Lung (tissue), 11 donors: ENCODE measurements at regions not wholly inside any gene's neighbourhood (a gene's known extent, or its start where the extent isn't known, plus 50 kb on each side); places are given as distances from the start of the nearest gene placed in this dataset.

Experiments
- ATAC-seq: fragments of 200-7000 bp; cut with Tn5 transposase; one replicate; pipeline ENCODE4 v1.9.1; 2020; ENCODE audit warnings: moderate number of reproducible peaks; ENCODE audit not compliant: insufficient read depth, low FRiP score
- DNase-seq, 3 donors: peaks; one replicate each; pipeline ENCODE4 v3.0.0-alpha.2; 2013 to 2017
- H3K27ac ChIP-seq, 2 donors: one replicate each; pipeline ENCODE4 v1.5.1; 2013; ENCODE audit warnings: mild to moderate bottlenecking in 2 of 2, moderate library complexity in 2 of 2, control low read depth in 1 of 2, inconsistent platforms in 1 of 2, low read depth in 1 of 2, low read length in 1 of 2
- H3K27me3 ChIP-seq, 3 donors: one replicate each; pipeline ENCODE4 v1.5.1; 2013; ENCODE audit warnings: low read length in 2 of 3; ENCODE audit not compliant: control insufficient read depth in 3 of 3, insufficient read depth in 3 of 3
- H3K36me3 ChIP-seq, 4 donors: one replicate each; pipeline ENCODE4 v1.5.1; 2013; ENCODE audit warnings: low read length in 4 of 4, mild to moderate bottlenecking in 1 of 4, moderate library complexity in 1 of 4; ENCODE audit not compliant: control insufficient read depth in 4 of 4, insufficient read depth in 4 of 4
- H3K4me1 ChIP-seq, 5 donors: one replicate each; pipeline ENCODE4 v1.5.1; 2013; ENCODE audit warnings: low read length in 5 of 5, mild to moderate bottlenecking in 2 of 5, moderate library complexity in 1 of 5; ENCODE audit not compliant: control insufficient read depth in 5 of 5, insufficient read depth in 5 of 5
- H3K4me3 ChIP-seq: one replicate; pipeline ENCODE4 v1.5.1; 2013; ENCODE audit warnings: mild to moderate bottlenecking, control low read depth, moderate library complexity
- H3K9ac ChIP-seq, 2 donors: one replicate each; pipeline ENCODE4 v1.5.1; 2013; ENCODE audit warnings: low read length in 2 of 2, control low read depth in 1 of 2; ENCODE audit not compliant: insufficient read depth in 1 of 2
- H3K9me3 ChIP-seq, 4 donors: one replicate each; pipeline ENCODE4 v1.5.1; 2013; ENCODE audit warnings: low read length in 3 of 4, mild to moderate bottlenecking in 1 of 4, moderate library complexity in 1 of 4; ENCODE audit not compliant: control insufficient read depth in 4 of 4, insufficient read depth in 3 of 4
- WGBS, 2 donors: extraction: QIAGEN DNeasy Blood & Tissue Kit; methylation state at CpG; one replicate each; pipeline ENCODE4 v1.1.7; 2013; 5-methylcytosine and 5-hydroxymethylcytosine counted together
- TF ChIP-seq, protein P1 (sequence below): IDR thresholded peaks from 2 replicates; pipeline ENCODE4 v1.5.1; 2012; ENCODE audit warnings: mild to moderate bottlenecking; ENCODE audit errors: control extremely low read depth, extremely low read depth
- donor health status: control.
- donor health status: control.
- donor health status: Bipolar disorder and iron deficiency.
- donor health status: healthy.
- donor health status: DM: yes; HTN: yes; CAD: no.

DNA sequence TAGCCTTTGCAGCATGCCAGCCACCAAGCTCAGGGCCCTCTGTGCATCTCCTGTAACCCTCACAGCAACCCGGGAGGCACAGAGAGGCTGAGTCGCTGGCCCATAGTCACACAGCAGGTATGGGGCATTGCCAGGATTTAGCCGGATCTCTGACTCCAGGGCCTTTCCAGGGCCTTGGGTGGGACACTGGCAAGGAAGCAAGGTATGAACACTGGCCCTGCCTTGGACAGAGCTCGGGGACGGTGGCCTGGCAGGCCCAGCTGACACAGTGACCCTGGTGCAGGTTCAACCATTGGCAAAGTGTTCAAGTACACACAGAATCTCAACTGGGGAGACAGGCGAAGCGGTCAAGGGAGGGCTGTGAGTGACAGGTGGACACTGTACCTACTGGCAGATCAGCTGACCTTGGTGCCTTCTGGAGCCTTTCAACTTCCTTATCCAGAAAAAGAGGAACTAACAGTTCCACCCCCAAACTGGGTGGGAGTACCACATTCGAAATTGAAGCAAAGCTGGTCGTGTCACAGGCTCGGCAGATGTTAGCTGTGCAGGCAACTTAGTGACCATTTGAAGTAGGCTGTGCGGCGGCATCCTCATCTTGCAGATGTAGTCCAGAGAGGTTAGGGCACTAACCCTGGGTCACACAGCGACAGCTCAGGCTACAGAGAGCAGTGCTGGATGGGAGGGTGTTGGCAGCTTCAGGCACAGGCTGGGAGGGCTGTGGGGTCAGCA, 287.4 kb downstream of the SEC14L1 start:
- TF ChIP-seq, protein P1, sequence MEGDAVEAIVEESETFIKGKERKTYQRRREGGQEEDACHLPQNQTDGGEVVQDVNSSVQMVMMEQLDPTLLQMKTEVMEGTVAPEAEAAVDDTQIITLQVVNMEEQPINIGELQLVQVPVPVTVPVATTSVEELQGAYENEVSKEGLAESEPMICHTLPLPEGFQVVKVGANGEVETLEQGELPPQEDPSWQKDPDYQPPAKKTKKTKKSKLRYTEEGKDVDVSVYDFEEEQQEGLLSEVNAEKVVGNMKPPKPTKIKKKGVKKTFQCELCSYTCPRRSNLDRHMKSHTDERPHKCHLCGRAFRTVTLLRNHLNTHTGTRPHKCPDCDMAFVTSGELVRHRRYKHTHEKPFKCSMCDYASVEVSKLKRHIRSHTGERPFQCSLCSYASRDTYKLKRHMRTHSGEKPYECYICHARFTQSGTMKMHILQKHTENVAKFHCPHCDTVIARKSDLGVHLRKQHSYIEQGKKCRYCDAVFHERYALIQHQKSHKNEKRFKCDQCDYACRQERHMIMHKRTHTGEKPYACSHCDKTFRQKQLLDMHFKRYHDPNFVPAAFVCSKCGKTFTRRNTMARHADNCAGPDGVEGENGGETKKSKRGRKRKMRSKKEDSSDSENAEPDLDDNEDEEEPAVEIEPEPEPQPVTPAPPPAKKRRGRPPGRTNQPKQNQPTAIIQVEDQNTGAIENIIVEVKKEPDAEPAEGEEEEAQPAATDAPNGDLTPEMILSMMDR: no peak
- 57 to 71% methylated on average over 13 of the region's 13 CpGs for WGBS, 2 donors
- no peak for DNase-seq

DNA sequence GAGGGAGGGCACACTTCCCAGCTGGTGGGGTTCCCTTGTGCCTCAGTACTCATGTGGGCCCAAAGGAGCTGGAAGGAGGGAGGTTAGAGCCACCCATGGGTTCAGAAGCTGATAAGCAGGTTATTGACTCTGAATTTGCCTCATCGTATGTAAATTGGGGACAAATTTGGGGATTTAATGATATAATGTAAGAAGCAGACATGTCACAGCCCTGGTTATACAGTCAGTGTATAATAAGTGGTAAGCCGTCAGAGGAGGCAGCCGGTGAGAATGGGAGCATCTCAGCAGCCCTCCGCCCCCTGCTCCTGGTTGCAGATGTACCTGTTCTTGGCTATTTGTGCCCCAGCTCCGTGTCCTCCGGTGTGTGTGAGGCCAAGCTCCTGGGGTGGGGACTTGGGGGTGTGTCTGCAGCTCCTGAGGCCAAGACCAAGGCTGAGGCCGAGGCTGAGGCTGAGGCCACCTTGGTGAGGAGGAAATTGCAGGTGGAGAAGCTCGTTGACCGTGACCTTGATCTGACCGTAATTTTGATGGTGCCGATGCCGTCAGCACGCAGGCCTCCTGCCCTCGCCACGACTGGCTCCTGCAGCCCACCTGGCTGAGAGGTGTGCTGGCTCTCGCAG, 288.1 kb downstream of the SEC14L1 start:
- no peak overlapping the region for H3K4me3 ChIP-seq
- 72 to 77% methylated on average over 16 of the region's 16 CpGs for WGBS, 2 donors
- H3K9me3 ChIP-seq: no peaks in the 10 kb centered on the region
- no peak for ATAC-seq
- H3K4me1 ChIP-seq: peaks cover 9 to 96% (median 55%) of the 10 kb centered on the region in 5 donors
- H3K9ac ChIP-seq: no peak overlapping the region
- peak overlapping the region in 1 of 2 donors; percentile 55 for H3K27ac ChIP-seq
- H3K27me3 ChIP-seq: no peaks in the 10 kb centered on the region
- no peak for DNase-seq
- H3K36me3 ChIP-seq: peaks cover 0 to 3% (median 0%) of the 10 kb centered on the region in 4 donors
- TF ChIP-seq, protein P1: no peak

More for the DNA sequence above, 287.4 kb downstream of the SEC14L1 start:
- H3K36me3 ChIP-seq: peaks cover 0 to 3% (median 0%) of the 10 kb centered on the region in 4 donors
- no peaks in the 10 kb centered on the region for H3K27me3 ChIP-seq
- H3K27ac ChIP-seq: peak overlapping the region in 1 of 2 donors; percentile 44
- H3K9ac ChIP-seq: no peak overlapping the region
- H3K9me3 ChIP-seq: no peaks in the 10 kb centered on the region
- peaks cover 5 to 96% (median 59%) of the 10 kb centered on the region in 5 donors for H3K4me1 ChIP-seq
- no peak overlapping the region for H3K4me3 ChIP-seq
- ATAC-seq: no peak

DNA sequence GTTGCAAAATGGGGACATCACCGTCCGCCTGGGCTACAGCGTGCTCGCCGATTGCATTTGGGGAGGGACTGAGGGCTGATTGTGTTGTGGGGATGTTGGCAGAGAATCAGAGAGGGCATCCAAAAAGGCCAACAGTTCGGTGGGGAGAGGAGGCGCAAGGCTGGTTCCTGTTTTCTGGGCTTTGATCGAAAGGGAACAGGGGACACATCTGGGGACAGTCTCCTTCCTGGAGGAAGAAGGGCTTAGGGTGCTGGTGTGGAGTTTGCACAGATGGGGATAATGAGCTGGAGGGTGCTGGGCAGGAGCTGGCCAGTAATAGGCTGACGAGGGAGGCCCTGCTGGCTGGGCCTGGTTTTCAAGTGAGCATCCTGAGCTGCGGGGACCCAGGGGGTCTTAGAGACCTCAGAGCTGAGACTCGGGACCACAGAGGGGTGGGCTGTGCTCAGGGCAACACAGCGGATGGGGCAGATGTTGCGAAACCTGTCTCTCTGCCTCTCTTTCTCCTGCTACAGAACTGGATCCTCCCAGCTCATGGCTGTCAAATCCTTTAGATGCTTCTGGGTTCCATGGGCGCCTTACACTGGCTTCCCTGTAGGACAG, 288.7 kb downstream of the SEC14L1 start:
- H3K36me3 ChIP-seq: peaks cover 0 to 3% (median 0%) of the 10 kb centered on the region in 4 donors
- H3K4me1 ChIP-seq: peaks cover 5 to 96% (median 55%) of the 10 kb centered on the region in 5 donors
- no peak overlapping the region for H3K9ac ChIP-seq
- no peak overlapping the region for H3K4me3 ChIP-seq
- DNase-seq (peak in 1 of 3 donors; percentile 80), ATAC-seq (no peak)
- TF ChIP-seq, protein P1: no peak
- peak overlapping the region in 1 of 2 donors; percentile 55 for H3K27ac ChIP-seq
- H3K27me3 ChIP-seq: no peaks in the 10 kb centered on the region
- WGBS, 2 donors: 32 to 48% methylated on average over 14 of the region's 14 CpGs
- no peaks in the 10 kb centered on the region for H3K9me3 ChIP-seq
